Stimulated activated CD4-positive, alpha-beta T cell treated with anti-CD3 and anti-CD28 coated beads, Interleukin-4, amount 100 ng/mL, for 4 hours (primary cell): ENCODE measurements at regions not wholly inside any gene's neighbourhood (a gene's known extent, or its start where the extent isn't known, plus 50 kb on each side); places are given as distances from the start of the nearest gene placed in this dataset.
A peak's percentile ranks its signal among the peaks of the same experiment; 100 is the strongest.
"Not testable (repeated sequence)": the region's sequence is repeated elsewhere in the genome, so short reads cannot be mapped to it uniquely, and the experiment has no call there.

Experiments used
- DNase-seq, 2 experiments: peaks; one replicate each; pipeline ENCODE4 v3.0.0-alpha.2; 2020

- DNase-seq = no peak
Observed at GRCh38 chr7:142567201-142568075, 181.8 kb upstream of the PRSS1 start.

GRCh38 chr7:142566271-142566670 is 183.0 kb upstream of the PRSS1 start:
- no peak for DNase-seq

GRCh38 chr7:142564125-142564524 is 185.1 kb upstream of the PRSS1 start:
- DNase-seq = not testable (repeated sequence)

- DNase-seq = no peak
Observed at GRCh38 chr7:142563470-142563869, 185.8 kb upstream of the PRSS1 start.

- no peak for DNase-seq
Observed at GRCh38 chr7:142562688-142563087, 186.6 kb upstream of the PRSS1 start.

- not testable (repeated sequence) for DNase-seq
Observed at GRCh38 chr7:142561396-142561795, 187.9 kb upstream of the PRSS1 start.

- not testable (repeated sequence) for DNase-seq
Observed at GRCh38 chr7:142560770-142561169, 188.5 kb upstream of the PRSS1 start.

- DNase-seq = no peak
Observed at GRCh38 chr7:142560166-142560565, 189.1 kb upstream of the PRSS1 start.

- peak; percentile 38 to 43 for DNase-seq
Observed at GRCh38 chr7:142557971-142558582, 191.2 kb upstream of the PRSS1 start.

- peak in 1 of 2 experiments; percentile 27 for DNase-seq
Observed at GRCh38 chr7:142556740-142557139, 192.5 kb upstream of the PRSS1 start.

GRCh38 chr7:142554560-142555532 is 194.4 kb upstream of the PRSS1 start:
- DNase-seq = no peak

- no peak for DNase-seq
Observed at GRCh38 chr7:142553216-142553615, 196.1 kb upstream of the PRSS1 start.

- DNase-seq = no peak
Observed at GRCh38 chr7:142548978-142549377, 200.3 kb upstream of the PRSS1 start.

GRCh38 chr7:142546452-142546851 is 202.8 kb upstream of the PRSS1 start:
- DNase-seq = no peak

GRCh38 chr7:142542942-142543341 is 206.3 kb upstream of the PRSS1 start:
- DNase-seq = no peak

GRCh38 chr7:142542105-142542504 is 207.2 kb upstream of the PRSS1 start:
- DNase-seq = no peak

GRCh38 chr7:142540371-142540770 is 208.9 kb upstream of the PRSS1 start:
- DNase-seq = no peak

- DNase-seq = no peak
Observed at GRCh38 chr7:142539901-142540300, 209.4 kb upstream of the PRSS1 start.

GRCh38 chr7:142537760-142538159 is 211.5 kb upstream of the PRSS1 start:
- DNase-seq = no peak

GRCh38 chr7:142535123-142535779 is 214.0 kb upstream of the PRSS1 start:
- peak; percentile 68 to 69 for DNase-seq

- DNase-seq = no peak
Observed at GRCh38 chr7:142534726-142535122, 214.5 kb upstream of the PRSS1 start.

- no peak for DNase-seq
Observed at GRCh38 chr7:142533920-142534319, 215.4 kb upstream of the PRSS1 start.

GRCh38 chr7:142529591-142529990 is 219.7 kb upstream of the PRSS1 start:
- no peak for DNase-seq
